Smooth muscle cell (in vitro differentiated cells): ENCODE measurements at regions not wholly inside any gene's neighbourhood (a gene's known extent, or its start where the extent isn't known, plus 50 kb on each side); places are given as distances from the start of the nearest gene placed in this dataset.

Experiments used
- DNase-seq: peaks from one replicate; lab custom pipeline; 2025; ENCODE audit not compliant: unreplicated experiment; lab: John Stamatoyannopoulos, UW
- H2AFZ ChIP-seq: fragments of 200-600 bp; sonication (generic); 2 replicates; pipeline ENCODE4 v1.6.0; 2016; ENCODE audit warnings: antibody characterized with exemption, low read depth, mild to moderate bottlenecking
- H3F3A ChIP-seq: fragments of 200-600 bp; sonication (generic); 2 replicates; pipeline ENCODE4 v1.6.0; 2017; ENCODE audit warnings: antibody characterized with exemption, low read depth
- H3K27ac ChIP-seq: fragments of 200-600 bp; sonication (generic); 2 replicates; pipeline ENCODE4 v1.5.1; 2016; ENCODE audit warnings: low read depth, mild to moderate bottlenecking
- H3K27me3 ChIP-seq: fragments of 200-600 bp; sonication (generic); 2 replicates; pipeline ENCODE4 v1.6.1; 2016; ENCODE audit warnings: low read depth, mild to moderate bottlenecking
- H3K36me3 ChIP-seq: fragments of 200-600 bp; sonication (generic); 2 replicates; pipeline ENCODE4 v1.5.1; 2016; ENCODE audit warnings: low read depth
- H3K4me1 ChIP-seq: fragments of 200-600 bp; sonication (generic); 2 replicates; pipeline ENCODE4 v1.5.1; 2016; ENCODE audit warnings: low read depth
- H3K4me2 ChIP-seq: fragments of 200-600 bp; sonication (generic); 2 replicates; pipeline ENCODE4 v1.6.0; 2016; ENCODE audit warnings: mild to moderate bottlenecking
- H3K4me3 ChIP-seq: fragments of 200-600 bp; sonication (generic); 2 replicates; pipeline ENCODE4 v1.5.1; 2016; ENCODE audit warnings: mild to moderate bottlenecking
- H3K79me2 ChIP-seq: fragments of 200-600 bp; sonication (generic); 2 replicates; pipeline ENCODE4 v1.6.0; 2016; ENCODE audit warnings: low read depth, mild to moderate bottlenecking
- H3K9ac ChIP-seq: fragments of 200-600 bp; sonication (generic); 2 replicates; pipeline ENCODE4 v1.6.0; 2016; ENCODE audit warnings: low read depth
- H3K9me3 ChIP-seq: fragments of 200-600 bp; sonication (generic); replicated peaks from 2 replicates; pipeline ENCODE4 v1.5.1; 2016; ENCODE audit warnings: low read depth
- H4K20me1 ChIP-seq: fragments of 200-600 bp; sonication (generic); 2 replicates; pipeline ENCODE4 v1.6.0; 2016; ENCODE audit warnings: low read depth
- WGBS: methylation state at CpG from one replicate; pipeline ENCODE4 v1.1.7; 2016; ENCODE audit warnings: low lambda C conversion rate; 5-methylcytosine and 5-hydroxymethylcytosine counted together
- TF ChIP-seq, protein P1 (sequence below): fragments of 200-600 bp; sonication (generic); IDR thresholded peaks from 2 replicates; pipeline ENCODE4 v1.5.1; 2017; ENCODE audit warnings: borderline replicate concordance, mild to moderate bottlenecking, antibody characterized with exemption; ENCODE audit not compliant: insufficient read depth, poor library complexity, severe bottlenecking

DNA sequence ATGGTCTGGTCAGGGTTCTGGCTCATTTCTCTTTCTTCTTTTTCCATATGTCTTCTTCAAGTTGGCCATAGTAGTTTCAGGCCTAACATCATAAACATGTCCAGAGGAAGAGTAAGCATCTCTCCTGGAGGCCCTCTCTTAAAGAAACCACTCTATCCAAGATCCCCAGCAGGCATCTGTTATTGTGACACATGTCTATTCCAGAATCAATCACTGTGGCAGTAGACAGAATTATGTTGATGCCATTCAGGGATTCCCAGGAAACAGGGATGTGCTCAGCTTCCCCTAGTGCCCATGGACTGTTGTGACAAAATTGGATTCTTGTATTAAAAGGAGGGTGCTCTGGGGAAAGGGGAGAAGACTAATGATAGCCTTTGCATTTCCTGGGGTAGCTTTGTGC lies 224.0 kb downstream of the HNRNPD start:
- Histone ChIP-seq H3K27me3 (peaks cover 3% of the 10 kb centered on the region), H3F3A (no peaks in the 10 kb centered on the region), H4K20me1 (no peaks in the 10 kb centered on the region), H3K9ac (no peak overlapping the region), H3K4me1 (no peaks in the 10 kb centered on the region), H3K36me3 (no peaks in the 10 kb centered on the region), H3K27ac (no peak overlapping the region), H3K4me2 (no peak overlapping the region), H3K4me3 (no peak overlapping the region), H2AFZ (no peak overlapping the region), H3K9me3 (no peaks in the 10 kb centered on the region), H3K79me2 (no peaks in the 10 kb centered on the region)
- TF ChIP-seq, protein P1, sequence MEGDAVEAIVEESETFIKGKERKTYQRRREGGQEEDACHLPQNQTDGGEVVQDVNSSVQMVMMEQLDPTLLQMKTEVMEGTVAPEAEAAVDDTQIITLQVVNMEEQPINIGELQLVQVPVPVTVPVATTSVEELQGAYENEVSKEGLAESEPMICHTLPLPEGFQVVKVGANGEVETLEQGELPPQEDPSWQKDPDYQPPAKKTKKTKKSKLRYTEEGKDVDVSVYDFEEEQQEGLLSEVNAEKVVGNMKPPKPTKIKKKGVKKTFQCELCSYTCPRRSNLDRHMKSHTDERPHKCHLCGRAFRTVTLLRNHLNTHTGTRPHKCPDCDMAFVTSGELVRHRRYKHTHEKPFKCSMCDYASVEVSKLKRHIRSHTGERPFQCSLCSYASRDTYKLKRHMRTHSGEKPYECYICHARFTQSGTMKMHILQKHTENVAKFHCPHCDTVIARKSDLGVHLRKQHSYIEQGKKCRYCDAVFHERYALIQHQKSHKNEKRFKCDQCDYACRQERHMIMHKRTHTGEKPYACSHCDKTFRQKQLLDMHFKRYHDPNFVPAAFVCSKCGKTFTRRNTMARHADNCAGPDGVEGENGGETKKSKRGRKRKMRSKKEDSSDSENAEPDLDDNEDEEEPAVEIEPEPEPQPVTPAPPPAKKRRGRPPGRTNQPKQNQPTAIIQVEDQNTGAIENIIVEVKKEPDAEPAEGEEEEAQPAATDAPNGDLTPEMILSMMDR, result no peak
- no peak for DNase-seq

DNA sequence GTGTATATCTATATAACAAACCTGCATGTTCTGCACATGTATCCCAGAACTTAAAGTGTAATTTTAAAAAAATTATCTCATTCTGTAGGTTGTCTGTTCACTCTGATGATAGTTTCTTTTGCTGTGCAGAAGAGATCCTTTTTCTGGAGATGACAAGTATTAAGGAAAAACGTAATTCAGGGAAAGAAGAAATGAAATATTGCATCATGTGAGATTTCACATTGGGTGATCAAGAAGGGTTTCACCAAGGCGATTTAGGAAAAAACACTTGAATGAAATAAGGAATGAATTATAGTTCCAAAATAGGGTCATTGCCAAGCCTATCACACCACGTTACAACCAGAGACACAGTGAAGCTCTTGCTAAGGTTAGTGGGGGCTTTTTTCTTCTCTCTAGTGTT lies 227.9 kb downstream of the HNRNPD start:
- TF ChIP-seq, protein P1, result no peak
- 78% methylated on average over 3 of the region's 3 CpGs for WGBS

DNA sequence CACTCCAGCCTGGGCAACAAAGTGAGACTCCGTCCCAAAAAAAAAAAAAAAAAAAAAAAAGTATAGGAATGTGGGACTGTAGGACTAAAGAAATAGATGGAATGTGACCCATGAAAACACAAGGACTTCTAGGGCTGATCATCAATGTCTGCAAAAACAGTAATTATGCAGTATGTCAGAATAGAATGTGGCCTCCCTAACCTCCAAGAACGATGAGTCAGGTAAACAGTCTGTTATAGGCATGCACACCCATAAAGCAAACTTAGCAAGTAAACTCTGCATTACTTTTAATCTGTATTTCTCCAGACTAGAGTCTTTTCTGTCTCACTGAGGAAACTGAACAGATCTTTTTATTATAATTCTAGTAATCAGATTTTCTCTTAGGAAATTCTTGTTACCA lies 233.4 kb downstream of the HNRNPD start:
- H4K20me1 ChIP-seq, result no peaks in the 10 kb centered on the region
- no peak overlapping the region for H3K27ac ChIP-seq
- no peaks in the 10 kb centered on the region for H3K4me1 ChIP-seq

More for the DNA sequence above, 227.9 kb downstream of the HNRNPD start:
- no peak overlapping the region for H3K27ac ChIP-seq
- H3K9ac ChIP-seq, result no peak overlapping the region
- no peak overlapping the region for H3K4me3 ChIP-seq
- H3K27me3 ChIP-seq, result peaks cover 3% of the 10 kb centered on the region
- H3K36me3 ChIP-seq, result no peaks in the 10 kb centered on the region
- no peak overlapping the region for H2AFZ ChIP-seq
- no peaks in the 10 kb centered on the region for H3K79me2 ChIP-seq
- no peak for DNase-seq
- H4K20me1 ChIP-seq, result no peaks in the 10 kb centered on the region
- H3K9me3 ChIP-seq, result no peaks in the 10 kb centered on the region
- H3K4me1 ChIP-seq, result no peaks in the 10 kb centered on the region
- no peak overlapping the region for H3K4me2 ChIP-seq
- H3F3A ChIP-seq, result no peaks in the 10 kb centered on the region

DNA sequence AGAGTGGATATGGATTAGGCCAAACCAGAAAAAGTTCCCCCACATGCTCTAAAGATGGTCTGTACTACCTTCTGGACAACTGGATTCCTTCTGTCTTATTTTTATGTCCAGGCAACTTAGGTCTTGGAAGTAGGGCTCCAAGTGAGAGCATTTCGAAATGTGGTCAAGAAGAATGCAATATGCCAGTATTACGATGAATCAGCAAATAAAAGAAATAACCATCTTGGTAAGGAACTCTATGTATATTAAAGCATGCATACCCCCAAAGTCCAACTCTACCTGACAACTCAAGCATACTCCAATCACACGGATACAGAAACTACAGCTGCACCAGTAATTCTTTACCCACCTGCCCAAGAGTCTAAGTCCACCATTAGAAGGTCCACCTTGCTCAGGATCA lies 234.5 kb downstream of the HNRNPD start:
- WGBS, result 92% methylated on average over 3 of the region's 3 CpGs

More for the DNA sequence above, 233.4 kb downstream of the HNRNPD start:
- Histone ChIP-seq H3K9me3 (no peaks in the 10 kb centered on the region), H3K79me2 (no peaks in the 10 kb centered on the region), H3K4me3 (no peak overlapping the region), H3F3A (no peaks in the 10 kb centered on the region), H3K27me3 (no peaks in the 10 kb centered on the region), H3K36me3 (no peaks in the 10 kb centered on the region), H2AFZ (no peak overlapping the region), H3K9ac (no peak overlapping the region), H3K4me2 (no peak overlapping the region)
- no peak for DNase-seq
- 75% methylated on average over 2 of the region's 2 CpGs for WGBS
- TF ChIP-seq, protein P1, result no peak

More for the DNA sequence above, 234.5 kb downstream of the HNRNPD start:
- Histone ChIP-seq H2AFZ (no peak overlapping the region), H3K4me2 (no peak overlapping the region), H4K20me1 (no peaks in the 10 kb centered on the region), H3K27ac (no peak overlapping the region), H3K79me2 (no peaks in the 10 kb centered on the region), H3K4me1 (no peaks in the 10 kb centered on the region), H3F3A (no peaks in the 10 kb centered on the region), H3K36me3 (no peaks in the 10 kb centered on the region), H3K27me3 (no peaks in the 10 kb centered on the region), H3K9me3 (no peaks in the 10 kb centered on the region), H3K4me3 (no peak overlapping the region), H3K9ac (no peak overlapping the region)
- no peak for DNase-seq
- TF ChIP-seq, protein P1, result no peak
